Ovary (tissue), 7 donors: ENCODE measurements at regions not wholly inside any gene's neighbourhood (a gene's known extent, or its start where the extent isn't known, plus 50 kb on each side); places are given as distances from the start of the nearest gene placed in this dataset.

ENCODE experiments used
- DNase-seq, 5 donors: peaks; one replicate each; pipeline ENCODE4 v3.0.0-alpha.2; 2019 to 2020
- H3K27ac ChIP-seq, 2 donors: fragments of 200-600 bp; one replicate each; pipeline versions ENCODE4 v1.5.1 to v1.8.0; 2019 to 2022
- H3K27me3 ChIP-seq: fragments of 200-600 bp; one replicate; pipeline ENCODE4 v1.8.0; 2022
- H3K36me3 ChIP-seq: fragments of 200-600 bp; sonication (generic); one replicate; pipeline ENCODE4 v1.5.1; 2019
- H3K4me1 ChIP-seq: one replicate; pipeline ENCODE4 v1.8.1; 2013; ENCODE audit warnings: mild to moderate bottlenecking, moderate library complexity; ENCODE audit not compliant: insufficient read depth
- H3K4me3 ChIP-seq: fragments of 200-600 bp; sonication (generic); one replicate; pipeline ENCODE4 v1.5.1; 2017
- H3K9me3 ChIP-seq, 2 donors: fragments of 200-600 bp in 1 of 2; sonication (generic) in 1 of 2; one replicate each; pipeline versions ENCODE4 v1.5.1 to v1.8.1; 2013 to 2019; ENCODE audit warnings: mild to moderate bottlenecking in 1 of 2, moderate library complexity in 1 of 2
- CTCF ChIP-seq, 3 donors: fragments of 450-650 bp in 2 of 3; fragments of 200-600 bp in 1 of 3; IDR thresholded peaks; one replicate each; pipeline versions ENCODE4 v1.5.1 to v1.8.0; 2016 to 2022; ENCODE audit warnings: antibody characterized with exemption in 3 of 3, mild to moderate bottlenecking in 1 of 3
- EP300 ChIP-seq: sonication (generic); formaldehyde crosslinking; IDR thresholded peaks from one replicate; pipeline ENCODE4 v1.6.1; 2017; ENCODE audit warnings: antibody characterized with exemption
- POLR2A ChIP-seq: fragments of 450-650 bp; IDR thresholded peaks from one replicate; pipeline ENCODE4 v1.6.1; 2017; ENCODE audit warnings: antibody characterized with exemption, mild to moderate bottlenecking, moderate library complexity
- WGBS, 3 donors: extraction: QIAGEN DNeasy Blood & Tissue Kit in 1 of 3; methylation state at CpG; one replicate each; pipeline versions ENCODE4 v1.1.5 to v1.1.7; 2013 to 2017; 5-methylcytosine and 5-hydroxymethylcytosine counted together
- intact Hi-C, 4 donors: fragments of 100-400 bp; cut with DNase I; formaldehyde crosslinking; loops; one replicate each; pipeline versions ENCODE4 v1.11.0 to v1.15.1; 2022 to 2023
- donor health status: DM: no; HTN: no; CAD: no; lungs with moderate emphysema.
- donor health status: DM: no; HTN: no; CAD: no.
- donor health status: Bipolar disorder and iron deficiency.
- donor health status: DM: no; HTN: no; CAD: no.
- donor health status: DM: yes; HTN: yes; CAD: no.

- Histone ChIP-seq H3K27ac (no peak overlapping the region), H3K9me3 (no peaks in the 10 kb centered on the region), H3K36me3 (no peaks in the 10 kb centered on the region), H3K4me1 (no peaks in the 10 kb centered on the region), H3K4me3 (no peak overlapping the region), H3K27me3 (no peaks in the 10 kb centered on the region)
- TF ChIP-seq EP300, result no peak
- TF ChIP-seq CTCF (IDR thresholded peaks at IDR 0.05), result no peak
- DNase-seq, result no peak
- WGBS, 3 donors, result 85 to 88% (median 86%) methylated on average over 5 of the region's 5 CpGs
- intact Hi-C loops, result no loop called here
These were observed 134.9 kb upstream of the STMND1 start for GRCh38 chr6:16966791-16967469.

- intact Hi-C loops, result no loop called here
- H3K4me1 ChIP-seq, result no peaks in the 10 kb centered on the region
- no peaks in the 10 kb centered on the region for H3K27me3 ChIP-seq
- no peak overlapping the region for H3K4me3 ChIP-seq
- no peak for DNase-seq
- H3K27ac ChIP-seq, result no peak overlapping the region
- 88 to 94% (median 92%) methylated on average over 8 of the region's 8 CpGs for WGBS, 3 donors
- H3K36me3 ChIP-seq, result no peaks in the 10 kb centered on the region
- no peaks in the 10 kb centered on the region for H3K9me3 ChIP-seq
- TF ChIP-seq POLR2A, result no peak
- TF ChIP-seq EP300, result no peak
- no peak for TF ChIP-seq CTCF (IDR thresholded peaks at IDR 0.05)
These were observed 136.2 kb upstream of the STMND1 start for GRCh38 chr6:16965689-16966088.

- no peaks in the 10 kb centered on the region for H3K4me1 ChIP-seq
- intact Hi-C loops, result no loop called here
- WGBS, 3 donors, result 16 to 21% (median 16%) methylated on average over 21 of the region's 21 CpGs
These were observed 137.0 kb upstream of the STMND1 start for GRCh38 chr6:16964553-16965499.

GRCh38 chr6:16961577-16961976 is 140.3 kb upstream of the STMND1 start:
- TF ChIP-seq CTCF (IDR thresholded peaks at IDR 0.05) (no peak), POLR2A (no peak), EP300 (no peak)
- 61 to 79% (median 79%) methylated on average over 1 of the region's 1 CpG for whole genome bisulfite sequencing, 3 donors
- no peak for DNase-seq
- H3K9me3 ChIP-seq, result no peaks in the 10 kb centered on the region
- no peaks in the 10 kb centered on the region for H3K36me3 ChIP-seq
- H3K27me3 ChIP-seq, result no peaks in the 10 kb centered on the region
- no peak overlapping the region for H3K4me3 ChIP-seq
- H3K4me1 ChIP-seq, result no peaks in the 10 kb centered on the region
- H3K27ac ChIP-seq, result no peak overlapping the region
- intact Hi-C loops, result no loop called here

More at GRCh38 chr6:16964553-16965499, 137.0 kb upstream of the STMND1 start:
- peak; percentile 22 to 66 (median 40) for DNase-seq
- Histone ChIP-seq H3K9me3 (no peaks in the 10 kb centered on the region), H3K27me3 (no peaks in the 10 kb centered on the region), H3K4me3 (no peak overlapping the region), H3K27ac (no peak overlapping the region), H3K36me3 (no peaks in the 10 kb centered on the region)
- TF ChIP-seq CTCF (IDR thresholded peaks at IDR 0.05) (peak in 1 of 3 donors; percentile 55), POLR2A (no peak), EP300 (no peak)
